Astrocyte of the cerebellum (primary cell): ENCODE measurements at regions not wholly inside any gene's neighbourhood (a gene's known extent, or its start where the extent isn't known, plus 50 kb on each side); places are given as distances from the start of the nearest gene placed in this dataset.

Experiments
- DNase-seq: peaks from one replicate; pipeline ENCODE4 v3.0.0-alpha.2; 2011; ENCODE audit warnings: low read depth
- H3K4me3 ChIP-seq: 2 replicates; pipeline ENCODE4 v1.5.1; 2011; ENCODE audit warnings: mild to moderate bottlenecking, low read depth, low read length, moderate library complexity
- CTCF ChIP-seq: IDR thresholded peaks from 2 replicates; pipeline ENCODE4 v1.5.1; 2012; ENCODE audit warnings: low read length, low read depth, moderate library complexity, mild to moderate bottlenecking; ENCODE audit errors: missing control alignments
- in situ Hi-C: cut with HindIII; loops from 2 replicates; pipeline ENCODE4 v1.10.0; 2017; ENCODE audit warnings: low sequenced_read_pairs

DNA sequence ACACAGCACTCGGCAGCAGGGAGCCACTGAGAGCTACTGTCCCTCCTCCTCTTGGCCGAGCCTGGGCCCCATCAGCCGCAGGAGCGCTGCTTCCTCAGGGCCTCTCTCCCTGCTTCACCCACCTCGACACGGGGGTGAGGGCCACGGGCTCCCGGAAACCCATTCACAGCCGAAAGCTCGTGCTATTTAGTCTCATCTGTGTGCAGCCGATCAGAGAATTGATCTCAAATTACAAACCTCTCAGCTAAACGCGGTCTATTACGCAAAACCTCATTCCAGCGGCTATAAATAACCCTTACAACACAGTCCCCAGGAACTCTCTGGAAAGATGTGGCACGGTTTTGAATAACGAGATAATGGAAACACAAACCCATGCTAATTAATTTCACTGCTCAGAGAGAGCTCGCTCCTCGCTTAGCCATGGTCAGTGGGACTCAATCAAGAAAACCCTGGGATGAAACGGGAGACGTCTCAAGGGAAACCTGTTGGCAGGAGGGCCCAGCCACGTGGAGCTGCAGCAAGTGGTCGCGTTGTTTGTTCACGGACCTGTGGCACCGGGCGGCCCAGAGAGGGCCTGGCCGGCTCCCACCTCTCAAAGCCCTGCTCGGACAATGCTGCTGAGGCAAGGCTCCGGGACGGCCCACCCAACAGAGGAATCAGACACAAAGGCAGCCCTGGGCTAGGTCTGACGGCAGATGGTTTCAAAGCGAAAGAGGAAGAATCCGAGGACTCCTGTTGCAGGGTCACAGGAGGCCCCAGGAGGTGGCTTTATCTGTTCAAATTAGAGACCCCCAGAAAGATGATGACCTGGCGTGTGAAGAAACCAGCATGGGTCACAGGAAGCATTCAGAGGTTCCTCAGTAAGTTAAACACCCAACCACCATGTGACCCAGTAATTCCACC, 210.5 kb downstream of the CTTN start:
- no peak for TF ChIP-seq CTCF
- peak; percentile 46 for DNase-seq
- in situ Hi-C loops: no loop called here
- H3K4me3 ChIP-seq: no peak overlapping the region

DNA sequence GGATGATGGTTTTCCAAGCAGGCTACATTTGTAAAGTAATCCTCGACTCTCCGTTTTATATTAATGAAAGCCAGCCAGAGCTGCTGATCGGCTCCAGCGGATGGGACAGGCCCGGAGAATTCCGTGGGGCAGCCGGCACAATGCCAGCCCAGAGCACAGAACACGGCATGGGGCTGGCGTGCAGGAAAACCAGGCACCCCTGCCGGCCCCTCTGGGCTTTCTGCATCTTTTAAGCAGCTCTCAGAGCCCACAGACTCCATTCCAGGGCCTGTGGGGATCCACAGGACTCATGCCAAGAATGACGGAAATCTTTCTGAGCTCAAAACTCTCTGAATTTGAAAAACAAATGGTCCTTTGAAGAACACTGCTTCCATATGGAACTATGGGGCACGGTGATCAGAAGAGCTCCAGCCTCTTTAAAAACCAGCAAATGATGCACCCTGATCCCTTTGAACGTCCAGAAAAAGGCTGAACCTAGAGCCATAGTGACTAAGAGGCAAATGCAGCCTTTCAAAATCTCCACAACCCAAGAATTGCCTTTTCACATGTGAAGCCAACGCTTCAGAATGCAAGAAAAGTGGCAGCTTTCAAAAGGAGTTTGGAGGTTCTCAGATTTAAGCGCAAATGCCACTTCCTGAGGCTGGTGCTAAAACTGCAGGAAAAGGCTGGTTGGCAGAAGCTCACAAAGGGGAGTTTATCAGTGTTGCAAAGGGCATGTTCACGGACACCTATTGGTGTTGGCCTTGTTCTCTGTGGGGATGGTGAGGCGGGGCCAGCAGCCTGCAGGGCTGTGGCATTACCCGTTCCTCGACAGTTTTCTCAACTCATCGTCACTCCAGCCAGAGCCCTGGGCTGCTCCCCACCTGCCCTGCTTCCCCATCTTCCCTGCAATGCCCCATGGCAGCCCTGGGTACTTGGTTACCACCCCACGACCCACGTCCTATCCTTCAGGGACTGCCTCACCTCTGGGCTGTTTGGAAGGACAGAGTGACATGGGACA, 212.5 kb downstream of the CTTN start:
- no peak for TF ChIP-seq CTCF
- H3K4me3 ChIP-seq: no peak overlapping the region
- in situ Hi-C loops: no loop called here
- peak; percentile 72 for DNase-seq

- H3K4me3 ChIP-seq: no peak overlapping the region
- TF ChIP-seq CTCF: no peak
- DNase-seq: no peak
- in situ Hi-C loops: no loop called here
Observed at GRCh38 chr11:70611821-70612220, 213.5 kb downstream of the CTTN start.

GRCh38 chr11:70612459-70613141, 214.3 kb downstream of the CTTN start:
- no peak overlapping the region for H3K4me3 ChIP-seq
- no peak for DNase-seq
- no peak for TF ChIP-seq CTCF
- in situ Hi-C loops: no loop called here

GRCh38 chr11:70614034-70614681, 215.8 kb downstream of the CTTN start:
- no peak for TF ChIP-seq CTCF
- in situ Hi-C loops: no loop called here
- no peak for DNase-seq
- H3K4me3 ChIP-seq: no peak overlapping the region
